HepG2 (cell line): ENCODE measurements at regions not wholly inside any gene's neighbourhood (a gene's known extent, or its start where the extent isn't known, plus 50 kb on each side); places are given as distances from the start of the nearest gene placed in this dataset.

ENCODE experiments used
- ATAC-seq: fragments of 200-7000 bp; cut with Tn5 transposase; 3 replicates; pipeline ENCODE4 v1.9.1; 2020; ENCODE audit warnings: mild to moderate bottlenecking, moderate library complexity
- BruUV-seq: library from RNA; stranded (reverse); fragments of 400-500 nt; replicated peaks from 2 replicates; lab custom pipeline; 2021; lab: Mats Ljungman, UMichigan
- CTCF ChIA-PET: fragments of 300-600 bp; formaldehyde crosslinking; extraction: SDS; loops from one replicate; lab custom pipeline; 2021; ENCODE audit warnings: low total read pairs, inconsistent platforms, low intra/inter-chr PET ratio; lab: Yijun Ruan, JAX
- POLR2A ChIA-PET: fragments of 350-600 bp; sonication (Branson Sonifier 250); formaldehyde crosslinking; loops from one replicate; lab custom pipeline; 2020; ENCODE audit warnings: antibody characterized with exemption, inconsistent platforms; lab: Yijun Ruan, JAX
- DNase-seq: peaks from one replicate; pipeline ENCODE4 v3.0.0-alpha.2; 2015; ENCODE audit warnings: low spot score
- FAIRE-seq: peaks from 3 replicates; lab custom pipeline; 2011; peaks lifted over from hg19 to GRCh38; lab: Jason Lieb, UNC
- H2AFZ ChIP-seq: one replicate; pipeline ENCODE4 v1.6.1; 2011; ENCODE audit warnings: low read length, inconsistent platforms
- H3K27ac ChIP-seq: fragments of 300-600 bp; 3 replicates; pipeline ENCODE4 v1.8.0; 2011; ENCODE audit warnings: mixed run types, mild to moderate bottlenecking, mixed read lengths, low read length, inconsistent platforms; ENCODE audit not compliant: insufficient read depth; ENCODE audit errors: extremely low read length
- H3K27me3 ChIP-seq, 2 experiments: fragments of 200-600 bp in 1 of 2; 2 replicates in 1 of 2; 3 replicates in 1 of 2; pipeline versions ENCODE4 v1.6.0 to v1.8.0; 2011; ENCODE audit warnings: low read length in 2 of 2, mild to moderate bottlenecking in 2 of 2, moderate library complexity in 2 of 2, inconsistent platforms in 1 of 2; ENCODE audit not compliant: insufficient read depth in 2 of 2, control insufficient read depth in 1 of 2
- H3K36me3 ChIP-seq, 2 experiments: fragments of 200-600 bp in 1 of 2; replicated peaks in 1 of 2; 2 replicates in 1 of 2; 3 replicates in 1 of 2; pipeline versions ENCODE4 v1.5.1 to v1.8.0; 2011; ENCODE audit warnings: low read length in 2 of 2, inconsistent platforms in 1 of 2; ENCODE audit not compliant: insufficient read depth in 2 of 2, control insufficient read depth in 1 of 2
- H3K4me1 ChIP-seq: 2 replicates; pipeline ENCODE4 v1.5.1; 2012; ENCODE audit warnings: low read length, inconsistent platforms; ENCODE audit not compliant: insufficient read depth
- H3K4me2 ChIP-seq: 2 replicates; pipeline ENCODE4 v1.6.0; 2011; ENCODE audit warnings: low read depth, low read length, inconsistent platforms
- H3K4me3 ChIP-seq, 3 experiments: fragments of 200-600 bp in 1 of 3; sonication (generic), shearing (Covaris generic) in 1 of 3; replicated peaks in 1 of 3; 2 replicates each; pipeline ENCODE4 v1.5.1; 2011 to 2016; ENCODE audit warnings: low read length in 3 of 3, inconsistent platforms in 2 of 3, low read depth in 2 of 3, mild to moderate bottlenecking in 2 of 3, control low read depth in 1 of 3, mixed read lengths in 1 of 3; ENCODE audit not compliant: insufficient read depth in 1 of 3
- H3K79me2 ChIP-seq: one replicate; pipeline ENCODE4 v1.6.1; 2011; ENCODE audit warnings: low read length, inconsistent platforms; ENCODE audit not compliant: insufficient read depth
- H3K9ac ChIP-seq: 2 replicates; pipeline ENCODE4 v1.6.0; 2011; ENCODE audit warnings: mild to moderate bottlenecking, low read depth, low read length, inconsistent platforms; ENCODE audit not compliant: insufficient read depth
- H3K9me3 ChIP-seq: 2 replicates; pipeline ENCODE4 v1.5.1; 2012; ENCODE audit warnings: mild to moderate bottlenecking, low read length
- H4K20me1 ChIP-seq: 2 replicates; pipeline ENCODE4 v1.6.0; 2011; ENCODE audit warnings: inconsistent platforms, mild to moderate bottlenecking, low read length, moderate library complexity; ENCODE audit not compliant: insufficient read depth
- AHR ChIP-seq: IDR thresholded peaks from 2 replicates; pipeline ENCODE4 v1.6.1; 2018; ENCODE audit warnings: missing genetic modification reagents, missing compliant biosample characterization
- CENPT ChIP-seq: sonication (generic); formaldehyde crosslinking; IDR thresholded peaks from 2 replicates; pipeline ENCODE4 v1.8.0; 2022; ENCODE audit warnings: low read depth, mild to moderate bottlenecking, moderate library complexity, missing genetic modification reagents
- NBN ChIP-seq: fragments of 450-650 bp; conservative IDR thresholded peaks from 2 replicates; pipeline ENCODE4 v1.6.1; 2017
- NONO ChIP-seq, 2 experiments: fragments of 450-650 bp in 1 of 2; sonication (generic) in 1 of 2; formaldehyde crosslinking in 1 of 2; IDR thresholded peaks in 1 of 2; conservative IDR thresholded peaks in 1 of 2; 2 replicates each; pipeline versions ENCODE4 v1.6.1 to v1.8.0; 2017 to 2022; ENCODE audit warnings: mild to moderate bottlenecking in 1 of 2, missing genetic modification reagents in 1 of 2, moderate library complexity in 1 of 2
- PHF21A ChIP-seq: sonication (generic); formaldehyde crosslinking; IDR thresholded peaks from 2 replicates; pipeline ENCODE4 v1.5.0; 2020; ENCODE audit warnings: mild to moderate bottlenecking, missing genetic modification reagents
- POLR2AphosphoS2 ChIP-seq: IDR thresholded peaks from 2 replicates; pipeline ENCODE4 v1.6.1; 2011; ENCODE audit warnings: low read depth, low read length, improper control_type of control experiment
- RARG ChIP-seq: sonication (generic); formaldehyde crosslinking; IDR thresholded peaks from 2 replicates; pipeline ENCODE4 v1.4.0; 2020; ENCODE audit warnings: low read depth, mild to moderate bottlenecking, missing genetic modification reagents
- RORA ChIP-seq: sonication (generic); formaldehyde crosslinking; IDR thresholded peaks from 2 replicates; pipeline ENCODE4 v1.5.0; 2020; ENCODE audit warnings: mild to moderate bottlenecking, missing genetic modification reagents, moderate library complexity
- TFAP4 ChIP-seq: sonication (generic); IDR thresholded peaks from 2 replicates; pipeline ENCODE4 v1.6.1; 2016; ENCODE audit warnings: low read depth, borderline replicate concordance
- ZFP37 ChIP-seq: sonication (generic); formaldehyde crosslinking; IDR thresholded peaks from 2 replicates; pipeline ENCODE4 v1.4.0; 2020; ENCODE audit warnings: missing genetic modification reagents, borderline replicate concordance
- ZNF224 ChIP-seq: sonication (generic); formaldehyde crosslinking; IDR thresholded peaks from 2 replicates; pipeline ENCODE4 v1.5.0; 2020; ENCODE audit warnings: mild to moderate bottlenecking, missing genetic modification reagents
- ZNF296 ChIP-seq: sonication (generic); formaldehyde crosslinking; conservative IDR thresholded peaks from 2 replicates; pipeline ENCODE4 v1.5.0; 2020; ENCODE audit warnings: mild to moderate bottlenecking, missing genetic modification reagents
- ZNF3 ChIP-seq: IDR thresholded peaks from 2 replicates; pipeline ENCODE4 v1.7.0; 2017; ENCODE audit warnings: inconsistent platforms
- ZNF501 ChIP-seq: sonication (generic); formaldehyde crosslinking; IDR thresholded peaks from 2 replicates; pipeline ENCODE4 v1.5.1; 2020; ENCODE audit warnings: mild to moderate bottlenecking, moderate library complexity, missing genetic modification reagents
- ZNF543 ChIP-seq: sonication (generic); formaldehyde crosslinking; IDR thresholded peaks from 2 replicates; pipeline ENCODE4 v1.4.0; 2020; ENCODE audit warnings: mild to moderate bottlenecking, missing genetic modification reagents
- ZNF558 ChIP-seq: sonication (generic); formaldehyde crosslinking; IDR thresholded peaks from 2 replicates; pipeline ENCODE4 v1.9.0; 2022; ENCODE audit warnings: mild to moderate bottlenecking, missing genetic modification reagents, borderline replicate concordance
- ZNF709 ChIP-seq: sonication (generic); formaldehyde crosslinking; IDR thresholded peaks from 2 replicates; pipeline ENCODE4 v1.5.0; 2020; ENCODE audit warnings: mild to moderate bottlenecking, missing genetic modification reagents
- ZNF740 ChIP-seq: sonication (generic); formaldehyde crosslinking; IDR thresholded peaks from 2 replicates; pipeline ENCODE4 v1.4.0; 2020; ENCODE audit warnings: missing genetic modification reagents
- WGBS: methylation state at CpG from one replicate; pipeline ENCODE4 v1.1.6; 2017; ENCODE audit warnings: low lambda C conversion rate; 5-methylcytosine and 5-hydroxymethylcytosine counted together
- in situ Hi-C: cut with HindIII; loops from 2 replicates; pipeline ENCODE4 v1.10.0; 2017; ENCODE audit warnings: low pct_unique_long_range_greater_than_20kb; ENCODE audit not compliant: extremely low pct_ligation_motif_present
- intact Hi-C: fragments of 100-400 bp; cut with micrococcal nuclease; formaldehyde crosslinking; loops from one replicate; pipeline ENCODE4 v1.10.0; 2022; ENCODE audit not compliant: unreplicated experiment
- TF ChIP-seq, protein P1 (sequence below): sonication (generic); formaldehyde crosslinking; IDR thresholded peaks from 2 replicates; pipeline ENCODE4 v1.8.0; 2022; ENCODE audit warnings: mild to moderate bottlenecking, missing genetic modification reagents

- 0% methylated on average over 2 of the region's 3 CpGs for WGBS
- Histone ChIP-seq H4K20me1 (no peaks in the 10 kb centered on the region), H3K27me3 (no peaks in the 10 kb centered on the region), H3K9me3 (no peaks in the 10 kb centered on the region), H2AFZ (no peak overlapping the region), H3K79me2 (no peaks in the 10 kb centered on the region), H3K27ac (no peak overlapping the region), H3K36me3 (no peaks in the 10 kb centered on the region), H3K4me1 (no peaks in the 10 kb centered on the region), H3K4me2 (0 out of 2 replicates have a peak overlapping the region, but pooled peaks have one; percentile 7), H3K4me3 (no peak overlapping the region), H3K9ac (no peak overlapping the region)
- in situ Hi-C loops: no loop called here
- TF ChIP-seq PHF21A (CRISPR knock-in tag) (no peak), RORA (CRISPR knock-in tag) (no peak), AHR (CRISPR knock-in tag) (no peak), ZNF296 (CRISPR knock-in tag) (no peak), RARG (no peak), NONO (IDR thresholded peaks at IDR 0.05) (no peak), NONO (CRISPR knock-in tag; conservative IDR thresholded peaks at IDR 0.05) (no peak), ZNF224 (CRISPR knock-in tag) (no peak), ZNF501 (no peak), ZNF543 (CRISPR knock-in tag) (no peak), TFAP4 (no peak), ZNF709 (CRISPR knock-in tag) (no peak), POLR2AphosphoS2 (no peak), CENPT (CRISPR knock-in tag) (no peak), ZNF740 (CRISPR knock-in tag) (no peak), NBN (no peak), ZFP37 (CRISPR knock-in tag) (no peak), ZNF3 (CRISPR knock-in tag) (no peak), ZNF558 (CRISPR knock-in tag) (no peak)
- TF ChIP-seq, protein P1, sequence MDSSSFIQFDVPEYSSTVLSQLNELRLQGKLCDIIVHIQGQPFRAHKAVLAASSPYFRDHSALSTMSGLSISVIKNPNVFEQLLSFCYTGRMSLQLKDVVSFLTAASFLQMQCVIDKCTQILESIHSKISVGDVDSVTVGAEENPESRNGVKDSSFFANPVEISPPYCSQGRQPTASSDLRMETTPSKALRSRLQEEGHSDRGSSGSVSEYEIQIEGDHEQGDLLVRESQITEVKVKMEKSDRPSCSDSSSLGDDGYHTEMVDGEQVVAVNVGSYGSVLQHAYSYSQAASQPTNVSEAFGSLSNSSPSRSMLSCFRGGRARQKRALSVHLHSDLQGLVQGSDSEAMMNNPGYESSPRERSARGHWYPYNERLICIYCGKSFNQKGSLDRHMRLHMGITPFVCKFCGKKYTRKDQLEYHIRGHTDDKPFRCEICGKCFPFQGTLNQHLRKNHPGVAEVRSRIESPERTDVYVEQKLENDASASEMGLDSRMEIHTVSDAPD (CRISPR knock-in tag): no peak
- FAIRE-seq (no peak), ATAC-seq (no peak), DNase-seq (no peak)
- ChIA-PET CTCF (no interaction called here), POLR2A (no interaction called here)
- intact Hi-C loops: no loop called here
- no TSS peak for BruUV-seq
Observed at GRCh38 chrX:121227888-121228287, 180.5 kb downstream of the GLUD2 start.
